ENCODE measurements at regions not wholly inside any gene's neighbourhood (a gene's known extent, or its start where the extent isn't known, plus 50 kb on each side); places are given as distances from the start of the nearest gene placed in this dataset.

GRCh38 chr4:111209706-111210105 is 586.8 kb upstream of the PITX2 start:
- TF ChIP-seq RXRA (IDR thresholded peaks at IDR 0.05; ENCODE audit: insufficient read depth, low read depth, low read length) (no peak), SP2 (IDR thresholded peaks at IDR 0.05; ENCODE audit: low read length) (no peak), RFX5 (IDR thresholded peaks at IDR 0.05; ENCODE audit: borderline replicate concordance, low read depth, low read length) (no peak), TAF1 (IDR thresholded peaks at IDR 0.05; ENCODE audit: low read depth, low read length) (no peak), CTCF (IDR thresholded peaks at IDR 0.05; ENCODE audit: control extremely low read depth in 1 of 3, insufficient read depth in 1 of 3, low read depth in 1 of 3, low read length in 3 of 3) (no peak), CEBPB (IDR thresholded peaks at IDR 0.05; ENCODE audit: low read depth, low read length) (no peak)
